WTC11 (cell line): ENCODE measurements at regions not wholly inside any gene's neighbourhood (a gene's known extent, or its start where the extent isn't known, plus 50 kb on each side); places are given as distances from the start of the nearest gene placed in this dataset.

Source experiments
- ATAC-seq: fragments of 200-7000 bp; cut with Tn5 transposase; 2 replicates; pipeline ENCODE4 v1.10.0; 2021; ENCODE audit warnings: mild to moderate bottlenecking, moderate library complexity
- CTCF ChIA-PET: fragments of 300-600 bp; sonication (Branson Sonifier 250); formaldehyde crosslinking; loops from one replicate; lab custom pipeline; 2021; ENCODE audit warnings: antibody characterized with exemption; lab: Charles Lee
- POLR2A ChIA-PET: fragments of 350-600 bp; sonication (Branson Sonifier 250); formaldehyde crosslinking; loops from one replicate; lab custom pipeline; 2021; ENCODE audit warnings: antibody characterized with exemption; lab: Charles Lee
- DNase-seq: peaks from one replicate; pipeline ENCODE4 v3.0.0; 2021; ENCODE audit warnings: low spot score
- H3K27ac Mint-ChIP-seq: 2 replicates; pipeline ENCODE4 v1.8.0; 2021; ENCODE audit warnings: mixed read lengths
- H3K27me3 Mint-ChIP-seq: 2 replicates; pipeline ENCODE4 v1.8.0; 2021; ENCODE audit warnings: low read depth, mild to moderate bottlenecking, moderate library complexity, mixed read lengths
- H3K36me3 Mint-ChIP-seq: 2 replicates; pipeline ENCODE4 v1.8.0; 2021; ENCODE audit warnings: mixed read lengths
- H3K4me1 Mint-ChIP-seq: 2 replicates; pipeline ENCODE4 v1.8.0; 2022; ENCODE audit warnings: mixed read lengths
- H3K4me3 Mint-ChIP-seq: 2 replicates; pipeline ENCODE4 v1.8.0; 2021; ENCODE audit warnings: mild to moderate bottlenecking, moderate library complexity, mixed read lengths
- H3K9me3 Mint-ChIP-seq: 2 replicates; pipeline ENCODE4 v1.8.0; 2021; ENCODE audit warnings: mixed read lengths
- FOXK1 ChIP-seq: sonication (generic); formaldehyde crosslinking; IDR thresholded peaks from 2 replicates; pipeline ENCODE4 v1.8.0; 2022; ENCODE audit warnings: mild to moderate bottlenecking, moderate library complexity, missing genetic modification reagents
- JUN ChIP-seq: sonication (generic); formaldehyde crosslinking; IDR thresholded peaks from 2 replicates; pipeline ENCODE4 v1.8.0; 2023; ENCODE audit warnings: mild to moderate bottlenecking, missing genetic modification reagents
- MXD4 ChIP-seq: fragments of 250-450 bp; sonication (Bioruptor Pico); IDR thresholded peaks from 2 replicates; pipeline ENCODE4 v1.8.0; 2021; ENCODE audit warnings: mild to moderate bottlenecking, moderate library complexity, borderline replicate concordance
- NFE2L1 ChIP-seq: sonication (generic); formaldehyde crosslinking; IDR thresholded peaks from 2 replicates; pipeline ENCODE4 v1.8.1; 2023; ENCODE audit warnings: missing genetic modification reagents
- NR2C2 ChIP-seq: sonication (generic); formaldehyde crosslinking; IDR thresholded peaks from 2 replicates; pipeline ENCODE4 v1.8.0; 2022; ENCODE audit warnings: mild to moderate bottlenecking, missing genetic modification reagents
- NR3C1 ChIP-seq: sonication (generic); formaldehyde crosslinking; conservative IDR thresholded peaks from 2 replicates; pipeline ENCODE4 v1.8.1; 2023; ENCODE audit warnings: low read depth, mild to moderate bottlenecking, missing genetic modification reagents
- RELA ChIP-seq: sonication (generic); formaldehyde crosslinking; IDR thresholded peaks from 2 replicates; pipeline ENCODE4 v1.8.1; 2022; ENCODE audit warnings: missing genetic modification reagents, mild to moderate bottlenecking, borderline replicate concordance
- SMAD3 ChIP-seq: sonication (generic); formaldehyde crosslinking; IDR thresholded peaks from 2 replicates; pipeline ENCODE4 v1.8.0; 2022; ENCODE audit warnings: missing genetic modification reagents, mild to moderate bottlenecking, borderline replicate concordance
- TEAD4 ChIP-seq: sonication (generic); formaldehyde crosslinking; IDR thresholded peaks from 2 replicates; pipeline ENCODE4 v1.8.0; 2022; ENCODE audit warnings: mild to moderate bottlenecking, missing genetic modification reagents
- ZNF138 ChIP-seq: sonication (generic); formaldehyde crosslinking; conservative IDR thresholded peaks from 2 replicates; pipeline ENCODE4 v1.8.1; 2022; ENCODE audit warnings: mild to moderate bottlenecking, moderate library complexity, missing genetic modification reagents
- ZNF232 ChIP-seq: sonication (generic); formaldehyde crosslinking; IDR thresholded peaks from 2 replicates; pipeline ENCODE4 v1.8.0; 2022; ENCODE audit warnings: mild to moderate bottlenecking, missing genetic modification reagents
- ZNF263 ChIP-seq: sonication (generic); formaldehyde crosslinking; IDR thresholded peaks from 2 replicates; pipeline ENCODE4 v1.8.1; 2022; ENCODE audit warnings: low read depth, mild to moderate bottlenecking, moderate library complexity, missing genetic modification reagents
- ZNF416 ChIP-seq: fragments of 250-450 bp; sonication (Bioruptor Pico); IDR thresholded peaks from 2 replicates; pipeline ENCODE4 v1.9.0; 2021; ENCODE audit warnings: mild to moderate bottlenecking, inconsistent platforms
- TF ChIP-seq, protein P1 (sequence below): sonication (generic); formaldehyde crosslinking; IDR thresholded peaks from 2 replicates; pipeline ENCODE4 v1.8.1; 2023; ENCODE audit warnings: mild to moderate bottlenecking, moderate library complexity, missing genetic modification reagents
- TF ChIP-seq, protein P2 (sequence below): sonication (generic); formaldehyde crosslinking; IDR thresholded peaks from 2 replicates; pipeline ENCODE4 v1.8.0; 2022; ENCODE audit warnings: mild to moderate bottlenecking, missing genetic modification reagents
- TF ChIP-seq, protein P3 (sequence below): fragments of 200-600 bp; IDR thresholded peaks from 2 replicates; pipeline ENCODE4 v1.8.0; 2022; ENCODE audit warnings: antibody characterized with exemption
- TF ChIP-seq, protein P4 (sequence below): sonication (generic); formaldehyde crosslinking; IDR thresholded peaks from 2 replicates; pipeline ENCODE4 v1.8.1; 2023; ENCODE audit warnings: mild to moderate bottlenecking, missing genetic modification reagents, moderate library complexity

DNA sequence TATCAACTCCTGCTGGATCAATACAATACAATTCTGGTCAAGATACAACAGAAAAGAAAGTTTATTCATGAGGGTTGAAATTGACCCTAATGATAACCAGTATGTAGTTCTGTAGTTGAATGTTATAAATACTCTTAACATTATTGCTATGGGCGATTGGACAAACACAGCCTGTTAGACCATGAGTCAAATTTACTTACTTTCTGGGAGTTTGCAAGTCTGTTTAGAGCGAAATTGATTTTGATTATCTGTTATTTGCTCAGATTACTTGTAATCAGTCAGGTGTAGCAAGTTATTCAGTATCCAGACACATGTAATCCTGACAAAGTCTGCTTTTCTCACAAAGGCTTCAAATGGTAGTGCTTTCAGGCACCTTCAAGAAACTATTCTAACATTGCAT is 216.6 kb upstream of the B3GALT2 start:
- CTCF ChIA-PET = no interaction called here
- Mint-ChIP-seq H3K4me3 (no peak overlapping the region), H3K4me1 (no peaks in the 10 kb centered on the region), H3K27ac (no peak overlapping the region), H3K9me3 (no peaks in the 10 kb centered on the region), H3K27me3 (no peaks in the 10 kb centered on the region), H3K36me3 (no peaks in the 10 kb centered on the region)
- TF ChIP-seq SMAD3 = no peak
- POLR2A ChIA-PET = no interaction called here
- DNase-seq = no peak
- no peak for ATAC-seq

DNA sequence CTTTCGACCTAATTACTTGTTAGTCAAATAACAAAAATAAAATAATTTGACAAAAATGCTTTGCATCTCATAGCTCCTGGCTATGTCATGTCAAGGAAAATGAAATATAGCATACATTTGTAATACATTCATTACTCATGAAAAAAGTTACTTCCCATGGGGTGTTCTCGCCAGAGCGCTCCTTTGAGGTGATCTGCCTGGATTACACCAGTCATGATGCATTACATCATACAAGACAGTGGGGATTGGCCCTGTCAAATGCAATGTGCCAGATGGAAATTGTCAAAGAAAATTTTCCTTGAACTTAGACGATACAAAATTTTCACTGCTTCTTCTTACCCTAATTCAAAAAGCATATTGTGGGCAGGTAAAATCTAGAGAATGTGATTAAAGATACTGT is 215.6 kb upstream of the B3GALT2 start:
- ATAC-seq (no peak), DNase-seq (no peak)
- POLR2A ChIA-PET = no interaction called here
- Mint-ChIP-seq H3K4me3 (no peak overlapping the region), H3K36me3 (no peaks in the 10 kb centered on the region), H3K4me1 (no peaks in the 10 kb centered on the region), H3K27ac (no peak overlapping the region), H3K27me3 (no peaks in the 10 kb centered on the region), H3K9me3 (no peaks in the 10 kb centered on the region)
- CTCF ChIA-PET = no interaction called here
- TF ChIP-seq ZNF416 (CRISPR knock-in tag) (no peak), ZNF138 (CRISPR knock-in tag) (no peak), RELA (CRISPR knock-in tag) (no peak), MXD4 (CRISPR knock-in tag) (no peak), FOXK1 (CRISPR knock-in tag) (no peak)

DNA sequence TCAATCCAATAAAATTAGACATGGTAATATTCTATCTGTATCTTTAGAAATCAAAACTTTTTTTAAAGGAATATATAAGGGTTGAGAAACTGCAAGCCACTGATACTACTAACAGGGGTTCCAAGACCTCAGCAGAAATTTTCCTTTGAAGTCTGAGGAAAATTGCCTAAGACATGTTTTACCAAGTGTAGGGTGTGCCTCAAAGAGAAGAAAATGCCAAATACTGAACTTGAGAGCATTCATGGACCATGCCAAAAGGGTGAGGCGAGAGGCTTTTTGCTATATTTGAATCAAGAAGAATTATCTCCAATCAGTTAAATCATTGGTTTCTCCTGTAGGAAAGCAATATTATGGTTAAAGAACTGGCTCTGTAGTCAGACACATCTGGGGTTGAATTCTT is 207.9 kb upstream of the B3GALT2 start:
- DNase-seq (no peak), ATAC-seq (no peak)
- no peaks in the 10 kb centered on the region for H3K9me3 Mint-ChIP-seq
- H3K27me3 Mint-ChIP-seq = no peaks in the 10 kb centered on the region
- H3K36me3 Mint-ChIP-seq = no peaks in the 10 kb centered on the region
- CTCF ChIA-PET = no interaction called here
- TF ChIP-seq, protein P1, sequence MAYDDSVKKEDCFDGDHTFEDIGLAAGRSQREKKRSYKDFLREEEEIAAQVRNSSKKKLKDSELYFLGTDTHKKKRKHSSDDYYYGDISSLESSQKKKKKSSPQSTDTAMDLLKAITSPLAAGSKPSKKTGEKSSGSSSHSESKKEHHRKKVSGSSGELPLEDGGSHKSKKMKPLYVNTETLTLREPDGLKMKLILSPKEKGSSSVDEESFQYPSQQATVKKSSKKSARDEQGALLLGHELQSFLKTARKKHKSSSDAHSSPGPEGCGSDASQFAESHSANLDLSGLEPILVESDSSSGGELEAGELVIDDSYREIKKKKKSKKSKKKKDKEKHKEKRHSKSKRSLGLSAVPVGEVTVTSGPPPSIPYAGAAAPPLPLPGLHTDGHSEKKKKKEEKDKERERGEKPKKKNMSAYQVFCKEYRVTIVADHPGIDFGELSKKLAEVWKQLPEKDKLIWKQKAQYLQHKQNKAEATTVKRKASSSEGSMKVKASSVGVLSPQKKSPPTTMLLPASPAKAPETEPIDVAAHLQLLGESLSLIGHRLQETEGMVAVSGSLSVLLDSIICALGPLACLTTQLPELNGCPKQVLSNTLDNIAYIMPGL (CRISPR knock-in tag) = no peak
- no peak for TF ChIP-seq TEAD4 (CRISPR knock-in tag)
- TF ChIP-seq NR2C2 (CRISPR knock-in tag) = no peak
- TF ChIP-seq ZNF263 (CRISPR knock-in tag) = no peak
- TF ChIP-seq, protein P2, sequence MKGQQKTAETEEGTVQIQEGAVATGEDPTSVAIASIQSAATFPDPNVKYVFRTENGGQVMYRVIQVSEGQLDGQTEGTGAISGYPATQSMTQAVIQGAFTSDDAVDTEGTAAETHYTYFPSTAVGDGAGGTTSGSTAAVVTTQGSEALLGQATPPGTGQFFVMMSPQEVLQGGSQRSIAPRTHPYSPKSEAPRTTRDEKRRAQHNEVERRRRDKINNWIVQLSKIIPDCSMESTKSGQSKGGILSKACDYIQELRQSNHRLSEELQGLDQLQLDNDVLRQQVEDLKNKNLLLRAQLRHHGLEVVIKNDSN (CRISPR knock-in tag) = no peak
- TF ChIP-seq, protein P3, sequence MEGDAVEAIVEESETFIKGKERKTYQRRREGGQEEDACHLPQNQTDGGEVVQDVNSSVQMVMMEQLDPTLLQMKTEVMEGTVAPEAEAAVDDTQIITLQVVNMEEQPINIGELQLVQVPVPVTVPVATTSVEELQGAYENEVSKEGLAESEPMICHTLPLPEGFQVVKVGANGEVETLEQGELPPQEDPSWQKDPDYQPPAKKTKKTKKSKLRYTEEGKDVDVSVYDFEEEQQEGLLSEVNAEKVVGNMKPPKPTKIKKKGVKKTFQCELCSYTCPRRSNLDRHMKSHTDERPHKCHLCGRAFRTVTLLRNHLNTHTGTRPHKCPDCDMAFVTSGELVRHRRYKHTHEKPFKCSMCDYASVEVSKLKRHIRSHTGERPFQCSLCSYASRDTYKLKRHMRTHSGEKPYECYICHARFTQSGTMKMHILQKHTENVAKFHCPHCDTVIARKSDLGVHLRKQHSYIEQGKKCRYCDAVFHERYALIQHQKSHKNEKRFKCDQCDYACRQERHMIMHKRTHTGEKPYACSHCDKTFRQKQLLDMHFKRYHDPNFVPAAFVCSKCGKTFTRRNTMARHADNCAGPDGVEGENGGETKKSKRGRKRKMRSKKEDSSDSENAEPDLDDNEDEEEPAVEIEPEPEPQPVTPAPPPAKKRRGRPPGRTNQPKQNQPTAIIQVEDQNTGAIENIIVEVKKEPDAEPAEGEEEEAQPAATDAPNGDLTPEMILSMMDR = no peak
- no peak for TF ChIP-seq ZNF232 (CRISPR knock-in tag)
- TF ChIP-seq, protein P4, sequence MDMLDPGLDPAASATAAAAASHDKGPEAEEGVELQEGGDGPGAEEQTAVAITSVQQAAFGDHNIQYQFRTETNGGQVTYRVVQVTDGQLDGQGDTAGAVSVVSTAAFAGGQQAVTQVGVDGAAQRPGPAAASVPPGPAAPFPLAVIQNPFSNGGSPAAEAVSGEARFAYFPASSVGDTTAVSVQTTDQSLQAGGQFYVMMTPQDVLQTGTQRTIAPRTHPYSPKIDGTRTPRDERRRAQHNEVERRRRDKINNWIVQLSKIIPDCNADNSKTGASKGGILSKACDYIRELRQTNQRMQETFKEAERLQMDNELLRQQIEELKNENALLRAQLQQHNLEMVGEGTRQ (CRISPR knock-in tag) = no peak
- no peak for TF ChIP-seq NR3C1 (CRISPR knock-in tag)
- no peak for TF ChIP-seq ZNF138 (CRISPR knock-in tag)
- TF ChIP-seq NFE2L1 (CRISPR knock-in tag) = no peak
- no peak for TF ChIP-seq JUN (CRISPR knock-in tag)
- TF ChIP-seq, all 79 proteins: peak for 0
- Mint-ChIP-seq H3K4me3 (no peak overlapping the region), H3K27ac (no peak overlapping the region), H3K4me1 (no peaks in the 10 kb centered on the region)
- POLR2A ChIA-PET = no interaction called here
